D721Med (cell line): ENCODE measurements at regions not wholly inside any gene's neighbourhood (a gene's known extent, or its start where the extent isn't known, plus 50 kb on each side); places are given as distances from the start of the nearest gene placed in this dataset.
"Not testable (repeated sequence)": the region's sequence is repeated elsewhere in the genome, so short reads cannot be mapped to it uniquely, and the experiment has no call there.

Experiments
- DNase-seq: peaks from one replicate; pipeline ENCODE4 v3.0.0; 2011; ENCODE audit warnings: low spot score; ENCODE audit not compliant: insufficient read length
- FAIRE-seq: peaks from 2 replicates; lab custom pipeline; 2011; peaks lifted over from hg19 to GRCh38; lab: Jason Lieb, UNC
- TF ChIP-seq, protein P1 (sequence below): IDR thresholded peaks from 2 replicates; pipeline ENCODE4 v1.5.1; 2012; ENCODE audit warnings: mild to moderate bottlenecking, control low read depth; ENCODE audit not compliant: insufficient read depth; ENCODE audit errors: missing control alignments

DNA sequence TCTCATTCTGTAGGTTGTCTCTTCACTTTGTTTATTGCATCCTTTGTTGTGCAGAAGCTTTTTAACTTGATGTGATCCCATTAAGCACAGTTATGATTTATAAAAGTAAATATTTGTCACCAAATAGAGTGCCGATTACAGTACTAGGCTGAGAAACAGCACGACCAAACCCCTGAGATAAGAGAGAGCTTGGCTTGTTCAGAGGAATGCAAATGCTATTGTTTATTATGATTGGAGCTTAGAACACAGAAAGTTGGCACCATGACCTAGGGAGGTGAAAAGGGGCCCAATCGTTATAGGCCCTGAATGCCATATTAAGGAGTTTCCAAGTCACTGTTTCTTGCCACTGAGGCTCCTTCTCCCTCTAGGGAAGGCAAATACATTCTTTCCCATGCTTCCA lies 214.9 kb downstream of the KITLG start:
- FAIRE-seq (no peak), DNase-seq (no peak)
- TF ChIP-seq, protein P1, sequence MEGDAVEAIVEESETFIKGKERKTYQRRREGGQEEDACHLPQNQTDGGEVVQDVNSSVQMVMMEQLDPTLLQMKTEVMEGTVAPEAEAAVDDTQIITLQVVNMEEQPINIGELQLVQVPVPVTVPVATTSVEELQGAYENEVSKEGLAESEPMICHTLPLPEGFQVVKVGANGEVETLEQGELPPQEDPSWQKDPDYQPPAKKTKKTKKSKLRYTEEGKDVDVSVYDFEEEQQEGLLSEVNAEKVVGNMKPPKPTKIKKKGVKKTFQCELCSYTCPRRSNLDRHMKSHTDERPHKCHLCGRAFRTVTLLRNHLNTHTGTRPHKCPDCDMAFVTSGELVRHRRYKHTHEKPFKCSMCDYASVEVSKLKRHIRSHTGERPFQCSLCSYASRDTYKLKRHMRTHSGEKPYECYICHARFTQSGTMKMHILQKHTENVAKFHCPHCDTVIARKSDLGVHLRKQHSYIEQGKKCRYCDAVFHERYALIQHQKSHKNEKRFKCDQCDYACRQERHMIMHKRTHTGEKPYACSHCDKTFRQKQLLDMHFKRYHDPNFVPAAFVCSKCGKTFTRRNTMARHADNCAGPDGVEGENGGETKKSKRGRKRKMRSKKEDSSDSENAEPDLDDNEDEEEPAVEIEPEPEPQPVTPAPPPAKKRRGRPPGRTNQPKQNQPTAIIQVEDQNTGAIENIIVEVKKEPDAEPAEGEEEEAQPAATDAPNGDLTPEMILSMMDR = no peak

DNA sequence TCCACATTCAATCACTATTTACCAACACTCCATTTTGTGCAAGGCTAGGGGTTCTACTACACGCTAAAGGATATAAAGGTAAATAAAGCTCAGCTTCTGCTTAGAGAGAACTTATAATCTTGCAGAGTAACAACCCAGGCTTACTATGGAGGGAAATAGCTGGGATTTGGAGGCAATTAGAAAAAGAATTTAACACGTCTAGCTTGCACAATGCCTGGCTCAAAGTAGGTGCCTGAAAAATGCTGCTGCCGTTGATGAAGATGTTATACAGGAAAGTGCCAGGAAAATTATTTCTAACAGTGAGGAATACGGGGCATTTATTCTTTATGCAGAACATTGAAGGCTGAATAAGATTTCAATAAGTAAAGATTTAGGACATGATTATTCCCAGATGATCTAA lies 214.2 kb downstream of the KITLG start:
- TF ChIP-seq, protein P1 = no peak
- DNase-seq (no peak), FAIRE-seq (no peak)

DNA sequence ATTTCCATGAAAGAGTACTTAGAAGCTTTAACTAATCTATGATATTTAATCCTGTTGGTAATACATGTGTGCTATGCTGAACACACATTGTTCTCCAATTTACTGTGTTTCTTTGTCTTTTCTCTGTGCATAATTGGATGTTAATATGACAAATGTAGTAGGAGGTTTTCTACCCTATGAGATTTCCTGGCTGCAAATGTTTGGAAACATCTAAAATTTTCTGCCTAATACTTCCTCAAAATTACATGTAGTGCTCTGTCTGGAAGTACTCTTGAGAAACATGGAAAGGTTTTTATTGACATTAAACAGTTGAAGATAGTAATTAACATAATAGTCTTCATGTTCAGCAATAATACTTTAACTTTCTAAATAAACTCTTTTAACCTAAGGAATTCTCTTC lies 213.0 kb downstream of the KITLG start:
- no peak for DNase-seq
- TF ChIP-seq, protein P1 = no peak
- no peak for FAIRE-seq

DNA sequence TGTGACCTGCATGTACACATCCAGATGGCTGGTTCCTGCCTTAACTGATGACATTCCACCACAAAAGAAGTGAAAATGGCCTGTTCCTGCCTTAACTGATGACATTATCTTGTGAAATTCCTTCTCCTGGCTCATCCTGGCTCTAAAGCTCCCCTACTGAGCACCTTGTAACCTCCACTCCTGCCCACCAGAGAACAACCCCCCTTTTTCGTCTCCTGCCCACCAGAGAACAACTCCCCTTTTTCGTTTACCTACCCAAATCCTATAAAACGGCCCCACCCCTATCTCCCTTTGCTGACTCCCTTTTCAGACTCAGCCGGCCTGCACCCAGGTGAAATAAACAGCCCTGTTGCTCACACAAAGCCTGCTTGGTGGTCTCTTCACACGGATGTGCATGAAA lies 212.2 kb downstream of the KITLG start:
- not testable (repeated sequence) for FAIRE-seq, DNase-seq

DNA sequence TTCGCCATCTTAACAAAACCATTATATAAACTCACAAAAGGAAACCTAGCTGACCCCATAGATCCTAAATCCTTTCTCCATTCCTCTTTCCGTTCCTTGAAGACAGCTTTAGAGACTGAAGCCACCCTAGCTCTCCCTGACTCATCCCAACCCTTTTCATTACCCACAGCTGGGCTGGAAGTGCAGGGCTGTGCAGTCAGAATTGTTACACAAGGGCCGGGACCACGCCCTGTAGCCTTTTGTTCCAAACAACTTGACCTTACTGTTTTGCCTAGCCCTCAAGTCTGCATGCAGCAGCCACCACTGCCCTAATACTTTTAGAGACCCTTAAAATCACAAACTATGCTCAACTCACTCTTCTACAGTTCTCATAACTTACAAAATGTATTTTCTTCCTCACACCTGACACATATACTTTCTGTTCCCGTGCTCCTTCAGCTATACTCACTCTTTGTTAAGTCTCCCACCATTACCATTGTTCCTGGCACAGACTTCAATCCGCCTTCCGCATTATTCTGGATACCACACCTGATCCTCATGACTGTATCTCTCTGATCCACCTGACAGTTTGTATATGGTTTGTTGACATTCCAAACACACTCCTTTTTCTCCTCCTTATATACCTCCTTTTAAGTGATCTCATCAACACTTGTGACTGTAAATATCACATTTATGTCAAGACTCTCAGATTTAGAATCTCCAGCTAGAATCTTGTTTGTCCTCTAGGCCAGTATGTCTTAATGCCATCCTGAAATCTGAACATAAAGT lies 208.7 kb downstream of the KITLG start:
- DNase-seq = no peak
- TF ChIP-seq, protein P1 = no peak
- no peak for FAIRE-seq

DNA sequence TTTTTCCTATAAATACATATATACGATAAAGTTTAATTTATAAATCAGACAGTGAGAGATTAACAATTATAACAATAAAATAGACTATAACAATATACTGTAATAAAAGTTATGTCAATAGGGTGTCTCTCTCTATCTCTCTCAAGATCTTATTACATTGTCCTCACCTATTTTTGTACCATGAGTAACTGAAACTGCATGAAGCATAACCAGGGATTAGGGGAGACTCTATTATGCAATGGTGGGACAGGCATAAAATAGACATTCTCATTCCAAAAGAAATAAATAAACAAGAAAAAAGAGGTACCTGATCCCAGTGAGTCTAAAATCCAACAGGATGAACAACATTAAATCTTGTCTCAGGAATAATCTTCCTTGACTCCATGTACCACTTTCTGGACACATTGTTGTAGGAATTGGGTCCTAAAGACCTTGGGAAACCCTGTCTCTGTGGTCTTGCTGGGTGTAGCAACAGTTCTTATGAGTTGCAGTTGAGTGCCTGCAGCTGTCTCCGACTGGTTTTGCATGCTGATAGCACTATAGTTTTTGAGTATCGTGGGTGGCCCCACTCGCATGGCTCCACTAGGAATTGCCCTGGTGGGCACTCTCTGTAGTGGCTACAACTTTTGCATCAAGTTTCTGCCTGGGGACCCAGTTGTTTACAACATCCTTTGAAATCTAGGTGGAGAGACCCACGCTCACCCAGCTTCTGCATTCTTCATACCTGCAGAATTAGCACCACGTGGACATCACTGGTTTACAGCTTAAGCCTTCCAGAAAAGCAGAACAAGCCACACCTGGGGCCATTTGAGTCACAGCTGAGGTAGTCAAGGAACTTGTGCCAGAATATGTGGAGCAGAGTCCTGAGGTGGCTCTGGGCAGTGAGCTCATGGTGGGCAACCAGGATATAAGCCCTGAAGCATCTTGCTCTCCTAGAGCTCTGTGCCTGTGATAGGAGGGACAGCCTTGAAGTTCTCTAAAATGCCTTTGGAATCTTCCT lies 204.7 kb downstream of the KITLG start:
- FAIRE-seq (no peak), DNase-seq (no peak)
- TF ChIP-seq, protein P1 = no peak

DNA sequence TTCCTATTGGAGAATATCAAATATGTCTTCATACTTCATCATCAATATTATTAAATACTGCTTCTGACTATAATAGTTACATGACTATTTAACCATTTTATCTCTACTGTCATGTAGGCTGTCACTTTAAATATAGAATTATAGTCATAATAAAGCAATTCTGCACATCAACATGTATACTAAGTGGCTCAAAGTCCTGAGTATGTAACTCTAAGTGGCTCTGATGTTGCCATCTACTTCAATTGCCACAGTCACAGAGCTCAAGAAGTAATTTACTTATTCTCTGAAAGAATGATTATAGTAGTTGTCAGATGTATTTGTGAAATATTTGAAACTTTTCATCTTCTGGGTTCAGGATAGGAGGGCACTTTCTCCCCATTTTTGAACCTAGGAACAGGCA lies 202.3 kb downstream of the KITLG start:
- no peak for FAIRE-seq
- DNase-seq = no peak
- TF ChIP-seq, protein P1 = no peak
